ENCODE measurements at regions not wholly inside any gene's neighbourhood (a gene's known extent, or its start where the extent isn't known, plus 50 kb on each side); places are given as distances from the start of the nearest gene placed in this dataset.

GRCh38 chr2:107502539-107502938, 324.2 kb upstream of the RGPD4 start:
- H4K8ac ChIP-seq (replicated peaks; ENCODE audit: insufficient read length, low read depth, low read length), result no peak overlapping the region
- no peak overlapping the region for H2BK15ac ChIP-seq (ENCODE audit: low read depth, low read length)
- no peak for DNase-seq
- H3K4ac ChIP-seq (ENCODE audit: low read depth, low read length), result no peak overlapping the region
- no peak for TF ChIP-seq CTCF (conservative IDR thresholded peaks at IDR 0.05)
- H3K56ac ChIP-seq (ENCODE audit: insufficient read length, low read depth, low read length), result no peak overlapping the region
- H3T11ph ChIP-seq (ENCODE audit: low read length), result no peak overlapping the region
- no peaks in the 10 kb centered on the region for H4K20me1 ChIP-seq (ENCODE audit: control insufficient read depth, insufficient read depth, insufficient read length)
- no peaks in the 10 kb centered on the region for H3K23me2 ChIP-seq (ENCODE audit: insufficient read length, low read depth, low read length, poor library complexity, severe bottlenecking)
- no peak overlapping the region for H2BK20ac ChIP-seq (ENCODE audit: low read depth, low read length, poor library complexity, severe bottlenecking)
- H3K4me1 ChIP-seq (ENCODE audit: insufficient read depth, low read length), result no peaks in the 10 kb centered on the region; the same call in 1 of the 2 replicates
- no peak overlapping the region for H2BK5ac ChIP-seq (ENCODE audit: insufficient read length, low read length)
- no peaks in the 10 kb centered on the region for H3K79me1 ChIP-seq (ENCODE audit: insufficient read depth, low read depth, low read length, poor library complexity, severe bottlenecking)
- H3K9me3 ChIP-seq (ENCODE audit: control insufficient read depth, low read depth, low read length), result no peaks in the 10 kb centered on the region
- peak overlapping the region in 1 of 3 experiments; percentile 29; a peak in 1 of 7 replicates for H3K27ac Mint-ChIP-seq
- no peak overlapping the region for H2BK120ac ChIP-seq (ENCODE audit: low read depth, low read length, poor library complexity, severe bottlenecking)
- H2AK5ac ChIP-seq (ENCODE audit: insufficient read length, low read length), result no peak overlapping the region
- no peak overlapping the region for H3K18ac ChIP-seq (ENCODE audit: insufficient read length, low read depth, low read length)
- no peak overlapping the region for H3K23ac ChIP-seq (ENCODE audit: insufficient read length, low read depth, low read length)
- no peak overlapping the region for H4K5ac ChIP-seq (ENCODE audit: insufficient read length, low read depth, low read length)
- H3K9ac ChIP-seq (ENCODE audit: extremely low read depth, insufficient read length, low read length), result no peak overlapping the region
- peak overlapping the region; percentile 17 for H3K27ac ChIP-seq (ENCODE audit: insufficient read length, low read depth, low read length)
- no peaks in the 10 kb centered on the region for H3K27me3 ChIP-seq (ENCODE audit: insufficient read depth, low read length)
- no peak overlapping the region for H3K4me3 Mint-ChIP-seq
- H3K14ac ChIP-seq (ENCODE audit: insufficient read depth, low read length), result no peak overlapping the region
- H3K27me3 Mint-ChIP-seq (ENCODE audit: low read depth), result peaks cover 28% of the 10 kb centered on the region
- H3K9me3 Mint-ChIP-seq, result no peaks in the 10 kb centered on the region
- H2AFZ ChIP-seq (ENCODE audit: low read length), result no peak overlapping the region
- H4K91ac ChIP-seq (ENCODE audit: insufficient read length, low read depth, low read length), result no peak overlapping the region
- H3K36me3 Mint-ChIP-seq (ENCODE audit: insufficient read depth in 1 of 3, low read depth in 3 of 3), result peaks cover 0 to 3% (median 0%) of the 10 kb centered on the region in 3 experiments; a peak in 1 of 7 replicates
- no peak overlapping the region for H2BK12ac ChIP-seq (ENCODE audit: insufficient read length, low read depth, low read length)
- no peaks in the 10 kb centered on the region for H3K79me2 ChIP-seq (ENCODE audit: insufficient read depth, low read length)
- no peak overlapping the region for H3K4me2 ChIP-seq (ENCODE audit: insufficient read depth, insufficient read length, low read length)
- H3K4me1 Mint-ChIP-seq, result peaks cover 43 to 53% of the 10 kb centered on the region in 2 experiments

Measured in H9 (cell line).